Dendritic cell treated with granulocyte-macrophage colony-stimulating factor and Interleukin-4, amounts not matched to agents 40 ng/mL and 50 ng/mL, for 4 days (primary cell): ENCODE measurements at regions not wholly inside any gene's neighbourhood (a gene's known extent, or its start where the extent isn't known, plus 50 kb on each side); places are given as distances from the start of the nearest gene placed in this dataset.

Experiments used
- H3K27ac Mint-ChIP-seq: one replicate; pipeline ENCODE4 v1.8.0; 2022; ENCODE audit warnings: mild to moderate bottlenecking, mixed read lengths
- H3K27me3 Mint-ChIP-seq: one replicate; pipeline ENCODE4 v1.8.0; 2022; ENCODE audit warnings: mild to moderate bottlenecking, mixed read lengths
- H3K36me3 Mint-ChIP-seq: one replicate; pipeline ENCODE4 v1.8.0; 2022; ENCODE audit warnings: low read depth, mixed read lengths
- H3K4me1 Mint-ChIP-seq: one replicate; pipeline ENCODE4 v1.8.0; 2022; ENCODE audit warnings: low read depth, mixed read lengths
- H3K4me3 Mint-ChIP-seq: one replicate; pipeline ENCODE4 v1.8.0; 2022; ENCODE audit warnings: mild to moderate bottlenecking, moderate library complexity, mixed read lengths
- H3K9me3 Mint-ChIP-seq: one replicate; pipeline ENCODE4 v1.8.0; 2022; ENCODE audit warnings: mixed read lengths
- intact Hi-C: fragments of 100-400 bp; cut with micrococcal nuclease; formaldehyde crosslinking; loops from one replicate; pipeline ENCODE4 v1.15.0; 2022

GRCh38 chr2:45072064-45072861 lies 63.0 kb upstream of the SIX2 start:
- Mint-ChIP-seq H3K27ac (no peak overlapping the region), H3K27me3 (peaks cover 9% of the 10 kb centered on the region), H3K9me3 (no peaks in the 10 kb centered on the region), H3K36me3 (no peaks in the 10 kb centered on the region), H3K4me1 (no peaks in the 10 kb centered on the region), H3K4me3 (no peak overlapping the region)
- intact Hi-C loops, result no loop called here

GRCh38 chr2:45070113-45070652 lies 60.9 kb upstream of the SIX2 start:
- intact Hi-C loops, result no loop called here
- H3K27me3 Mint-ChIP-seq, result peaks cover 14% of the 10 kb centered on the region
- H3K9me3 Mint-ChIP-seq, result no peaks in the 10 kb centered on the region
- no peak overlapping the region for H3K27ac Mint-ChIP-seq
- H3K36me3 Mint-ChIP-seq, result no peaks in the 10 kb centered on the region
- H3K4me3 Mint-ChIP-seq, result no peak overlapping the region
- no peaks in the 10 kb centered on the region for H3K4me1 Mint-ChIP-seq

DNA sequence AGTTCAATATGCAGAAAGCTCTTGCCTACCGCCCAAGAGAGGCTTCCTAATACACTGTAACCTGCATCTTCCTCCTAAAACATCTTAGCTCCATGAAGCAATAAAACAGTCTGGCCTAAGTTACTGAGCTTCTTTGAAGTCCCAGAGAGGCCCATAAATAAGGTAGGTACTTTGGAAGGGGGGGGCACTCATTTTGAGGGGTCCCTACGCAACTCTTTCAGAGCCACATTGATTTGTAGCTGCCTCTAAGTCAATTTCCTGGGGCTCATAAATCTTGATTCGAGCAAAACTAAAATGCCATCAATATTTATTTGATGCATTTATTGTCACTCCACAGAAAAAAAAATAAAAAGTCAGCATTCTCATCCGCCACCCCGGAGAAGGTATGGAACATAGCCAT lies 60.4 kb upstream of the SIX2 start:
- H3K27me3 Mint-ChIP-seq, result peaks cover 13% of the 10 kb centered on the region
- no peak overlapping the region for H3K27ac Mint-ChIP-seq
- H3K4me3 Mint-ChIP-seq, result no peak overlapping the region
- H3K4me1 Mint-ChIP-seq, result no peaks in the 10 kb centered on the region
- intact Hi-C loops, result no loop called here
- H3K9me3 Mint-ChIP-seq, result no peaks in the 10 kb centered on the region
- H3K36me3 Mint-ChIP-seq, result no peaks in the 10 kb centered on the region

DNA sequence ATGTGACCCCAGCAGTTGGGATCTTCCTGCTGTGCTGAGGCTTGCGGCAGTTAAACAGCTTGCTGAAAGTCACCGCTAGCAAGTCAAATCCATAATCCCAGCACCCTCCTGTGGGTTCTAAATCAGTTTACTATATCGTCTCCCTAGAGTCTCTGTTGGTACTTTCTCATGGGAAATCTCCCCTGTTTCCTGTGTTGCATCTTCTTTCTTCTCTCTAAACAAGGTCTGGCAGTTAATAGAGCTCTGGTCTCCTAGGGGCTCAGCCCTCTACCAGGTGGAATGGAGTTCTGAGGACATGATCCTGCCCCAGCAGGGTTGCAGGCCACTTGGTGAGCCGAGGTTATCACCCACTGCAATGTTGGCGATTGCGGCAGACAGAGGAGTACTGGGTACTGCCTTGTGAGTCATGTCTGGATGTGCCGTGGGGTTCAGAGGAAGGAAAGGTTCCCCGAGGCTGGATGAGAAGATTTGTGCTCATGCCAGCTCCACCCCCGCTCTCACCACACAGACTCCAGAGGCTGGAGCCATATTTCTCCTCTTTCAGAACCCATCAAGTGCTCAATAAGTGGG lies 59.4 kb upstream of the SIX2 start:
- no peak overlapping the region for H3K27ac Mint-ChIP-seq
- no peaks in the 10 kb centered on the region for H3K4me1 Mint-ChIP-seq
- H3K27me3 Mint-ChIP-seq, result peaks cover 12% of the 10 kb centered on the region
- no peak overlapping the region for H3K4me3 Mint-ChIP-seq
- H3K9me3 Mint-ChIP-seq, result no peaks in the 10 kb centered on the region
- no peaks in the 10 kb centered on the region for H3K36me3 Mint-ChIP-seq
- intact Hi-C loops, result no loop called here

- Mint-ChIP-seq H3K36me3 (no peaks in the 10 kb centered on the region), H3K27ac (no peak overlapping the region), H3K4me1 (no peaks in the 10 kb centered on the region), H3K4me3 (no peak overlapping the region), H3K9me3 (no peaks in the 10 kb centered on the region), H3K27me3 (peaks cover 10% of the 10 kb centered on the region)
- intact Hi-C loops, result no loop called here
Measured at GRCh38 chr2:45067859-45068570, 58.8 kb upstream of the SIX2 start.
